Tibial nerve (tissue), 4 donors: ENCODE measurements at regions not wholly inside any gene's neighbourhood (a gene's known extent, or its start where the extent isn't known, plus 50 kb on each side); places are given as distances from the start of the nearest gene placed in this dataset.

Source experiments
- DNase-seq, 2 donors: peaks; one replicate each; pipeline ENCODE4 v3.0.0-alpha.2; 2019; ENCODE audit warnings: low spot score in 2 of 2
- H3K27ac ChIP-seq, 4 donors: fragments of 200-600 bp; sonication (generic) in 3 of 4; one replicate each; pipeline ENCODE4 v1.5.1; 2017 to 2019; ENCODE audit warnings: mild to moderate bottlenecking in 1 of 4
- H3K27me3 ChIP-seq, 2 donors: fragments of 200-600 bp; sonication (generic) in 1 of 2; one replicate each; pipeline versions ENCODE4 v1.5.1 to v1.6.0; 2017 to 2019
- H3K36me3 ChIP-seq, 3 donors: fragments of 200-600 bp; sonication (generic); one replicate each; pipeline ENCODE4 v1.5.1; 2018 to 2019
- H3K4me1 ChIP-seq, 4 donors: fragments of 200-600 bp; sonication (generic) in 3 of 4; one replicate each; pipeline ENCODE4 v1.5.1; 2017 to 2019
- H3K4me3 ChIP-seq, 4 donors: fragments of 200-600 bp; sonication (generic) in 3 of 4; one replicate each; pipeline ENCODE4 v1.5.1; 2017 to 2019; ENCODE audit warnings: mild to moderate bottlenecking in 1 of 4, moderate library complexity in 1 of 4
- H3K9me3 ChIP-seq, 4 donors: fragments of 200-600 bp; sonication (generic) in 3 of 4; one replicate each; pipeline ENCODE4 v1.5.1; 2017 to 2019
- EP300 ChIP-seq, 2 donors: sonication (generic); formaldehyde crosslinking; IDR thresholded peaks; one replicate each; pipeline ENCODE4 v1.6.1; 2017; ENCODE audit warnings: antibody characterized with exemption in 2 of 2, mild to moderate bottlenecking in 1 of 2
- POLR2A ChIP-seq, 2 donors: fragments of 450-650 bp; IDR thresholded peaks; one replicate each; pipeline ENCODE4 v1.6.1; 2017; ENCODE audit warnings: antibody characterized with exemption in 2 of 2, mild to moderate bottlenecking in 2 of 2, moderate library complexity in 2 of 2
- WGBS, 2 donors: methylation state at CpG; one replicate each; pipeline ENCODE4 v1.1.5; 2018; 5-methylcytosine and 5-hydroxymethylcytosine counted together
- TF ChIP-seq, protein P1 (sequence below), 5 experiments: fragments of 200-600 bp in 3 of 5; fragments of 450-650 bp in 2 of 5; sonication (generic) in 3 of 5; IDR thresholded peaks; one replicate each; pipeline ENCODE4 v1.5.1; 2016 to 2019; ENCODE audit warnings: antibody characterized with exemption in 5 of 5, mild to moderate bottlenecking in 3 of 5, moderate library complexity in 2 of 5

DNA sequence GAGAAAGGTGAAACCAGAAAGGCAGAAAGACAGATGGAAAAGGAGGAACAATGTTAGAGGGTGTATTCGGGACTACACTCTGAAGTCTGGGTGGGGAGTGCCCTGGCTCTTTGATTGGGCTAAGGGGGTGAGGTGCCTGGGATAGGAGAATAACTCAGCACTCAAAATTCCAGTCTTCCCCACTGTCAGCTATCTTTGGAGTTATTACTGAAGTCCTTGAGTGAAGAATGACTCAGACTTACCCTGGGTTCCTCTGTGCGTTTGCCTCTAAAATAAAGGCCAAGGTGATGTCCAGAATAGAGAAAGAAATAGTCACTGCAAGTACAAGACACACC lies 151.8 kb upstream of the SERPINE2 start:
- peaks cover 0 to 8% (median 0%) of the 10 kb centered on the region in 4 donors for H3K4me1 ChIP-seq
- peak overlapping the region in 1 of 4 donors; percentile 16 for H3K27ac ChIP-seq
- WGBS, 2 donors = 37 to 41% methylated on average over 2 of the region's 2 CpGs
- H3K27me3 ChIP-seq = no peaks in the 10 kb centered on the region
- H3K4me3 ChIP-seq = no peak overlapping the region
- H3K36me3 ChIP-seq = no peaks in the 10 kb centered on the region
- no peaks in the 10 kb centered on the region for H3K9me3 ChIP-seq
- TF ChIP-seq EP300 (IDR thresholded peaks at IDR 0.05) = no peak
- TF ChIP-seq, protein P1, sequence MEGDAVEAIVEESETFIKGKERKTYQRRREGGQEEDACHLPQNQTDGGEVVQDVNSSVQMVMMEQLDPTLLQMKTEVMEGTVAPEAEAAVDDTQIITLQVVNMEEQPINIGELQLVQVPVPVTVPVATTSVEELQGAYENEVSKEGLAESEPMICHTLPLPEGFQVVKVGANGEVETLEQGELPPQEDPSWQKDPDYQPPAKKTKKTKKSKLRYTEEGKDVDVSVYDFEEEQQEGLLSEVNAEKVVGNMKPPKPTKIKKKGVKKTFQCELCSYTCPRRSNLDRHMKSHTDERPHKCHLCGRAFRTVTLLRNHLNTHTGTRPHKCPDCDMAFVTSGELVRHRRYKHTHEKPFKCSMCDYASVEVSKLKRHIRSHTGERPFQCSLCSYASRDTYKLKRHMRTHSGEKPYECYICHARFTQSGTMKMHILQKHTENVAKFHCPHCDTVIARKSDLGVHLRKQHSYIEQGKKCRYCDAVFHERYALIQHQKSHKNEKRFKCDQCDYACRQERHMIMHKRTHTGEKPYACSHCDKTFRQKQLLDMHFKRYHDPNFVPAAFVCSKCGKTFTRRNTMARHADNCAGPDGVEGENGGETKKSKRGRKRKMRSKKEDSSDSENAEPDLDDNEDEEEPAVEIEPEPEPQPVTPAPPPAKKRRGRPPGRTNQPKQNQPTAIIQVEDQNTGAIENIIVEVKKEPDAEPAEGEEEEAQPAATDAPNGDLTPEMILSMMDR (IDR thresholded peaks at IDR 0.05) = no peak
- no peak for TF ChIP-seq POLR2A (IDR thresholded peaks at IDR 0.05)
- no peak for DNase-seq

DNA sequence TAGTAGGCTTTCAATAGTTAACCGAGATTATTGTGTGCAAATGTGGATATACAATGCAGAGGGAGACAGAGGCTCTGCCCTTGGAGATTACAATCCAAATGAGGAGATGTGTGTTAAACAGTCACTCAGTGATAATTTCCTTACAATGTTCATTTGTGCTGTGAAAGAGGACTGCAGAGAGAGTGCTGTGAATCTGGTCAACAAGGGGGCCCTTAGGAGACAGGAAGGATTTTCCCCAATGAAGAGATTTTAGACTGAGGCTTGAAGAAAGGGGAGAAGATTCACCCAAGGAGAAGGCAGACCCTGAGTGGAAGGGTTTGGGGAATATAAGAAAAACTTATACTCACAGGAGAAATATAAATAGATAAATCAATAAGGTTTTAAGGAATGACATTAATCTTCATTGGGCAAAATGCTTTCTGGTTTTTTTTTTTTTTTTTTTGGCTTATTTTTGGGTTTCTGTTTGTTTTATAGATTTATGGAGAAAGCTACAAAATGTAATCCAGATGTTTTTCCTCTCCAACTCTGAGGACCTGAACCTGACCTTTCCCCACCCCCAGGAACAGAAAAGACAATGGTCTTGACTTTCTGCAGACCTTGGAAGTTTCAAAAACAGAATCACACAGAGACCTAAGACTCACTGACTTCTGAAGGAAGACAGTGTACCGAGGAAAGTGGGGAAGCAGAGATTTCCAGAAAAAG lies 151.3 kb upstream of the SERPINE2 start:
- Histone ChIP-seq H3K36me3 (no peaks in the 10 kb centered on the region), H3K27ac (peak overlapping the region in 1 of 4 donors; percentile 16), H3K9me3 (no peaks in the 10 kb centered on the region), H3K27me3 (no peaks in the 10 kb centered on the region), H3K4me1 (peaks cover 0 to 3% (median 0%) of the 10 kb centered on the region in 4 donors), H3K4me3 (no peak overlapping the region)
- WGBS, 2 donors = 54 to 63% methylated on average over 2 of the region's 2 CpGs
- DNase-seq = no peak
- TF ChIP-seq, protein P1 (IDR thresholded peaks at IDR 0.05) = no peak
- TF ChIP-seq EP300 (IDR thresholded peaks at IDR 0.05) = no peak
- TF ChIP-seq POLR2A (IDR thresholded peaks at IDR 0.05) = no peak

DNA sequence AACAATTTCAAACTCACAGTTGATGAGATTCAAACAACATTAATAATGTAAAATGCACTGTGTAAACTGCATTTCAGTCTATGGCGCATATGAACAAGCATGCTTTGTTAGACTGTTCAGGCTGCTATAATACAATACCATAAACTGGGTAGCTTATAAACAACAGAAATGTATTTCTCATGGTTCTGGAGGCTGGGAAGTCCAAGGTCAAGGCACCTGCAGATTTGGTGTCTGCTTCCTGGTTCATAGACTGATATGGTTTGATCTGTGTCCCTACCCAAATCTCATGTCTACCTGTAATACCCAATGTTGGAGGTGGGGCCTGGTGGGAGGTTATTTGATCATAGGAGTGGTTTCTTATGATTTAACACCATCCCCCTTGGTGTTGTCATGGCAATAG lies 148.1 kb upstream of the SERPINE2 start:
- DNase-seq = no peak
- Histone ChIP-seq H3K4me1 (peaks cover 0 to 3% (median 0%) of the 10 kb centered on the region in 4 donors), H3K27ac (no peak overlapping the region), H3K27me3 (no peaks in the 10 kb centered on the region), H3K9me3 (no peaks in the 10 kb centered on the region), H3K36me3 (no peaks in the 10 kb centered on the region), H3K4me3 (no peak overlapping the region)
- 82 to 87% methylated on average over 1 of the region's 1 CpG for WGBS, 2 donors
- TF ChIP-seq, protein P1 (IDR thresholded peaks at IDR 0.05) = no peak
- TF ChIP-seq POLR2A (IDR thresholded peaks at IDR 0.05) = no peak

DNA sequence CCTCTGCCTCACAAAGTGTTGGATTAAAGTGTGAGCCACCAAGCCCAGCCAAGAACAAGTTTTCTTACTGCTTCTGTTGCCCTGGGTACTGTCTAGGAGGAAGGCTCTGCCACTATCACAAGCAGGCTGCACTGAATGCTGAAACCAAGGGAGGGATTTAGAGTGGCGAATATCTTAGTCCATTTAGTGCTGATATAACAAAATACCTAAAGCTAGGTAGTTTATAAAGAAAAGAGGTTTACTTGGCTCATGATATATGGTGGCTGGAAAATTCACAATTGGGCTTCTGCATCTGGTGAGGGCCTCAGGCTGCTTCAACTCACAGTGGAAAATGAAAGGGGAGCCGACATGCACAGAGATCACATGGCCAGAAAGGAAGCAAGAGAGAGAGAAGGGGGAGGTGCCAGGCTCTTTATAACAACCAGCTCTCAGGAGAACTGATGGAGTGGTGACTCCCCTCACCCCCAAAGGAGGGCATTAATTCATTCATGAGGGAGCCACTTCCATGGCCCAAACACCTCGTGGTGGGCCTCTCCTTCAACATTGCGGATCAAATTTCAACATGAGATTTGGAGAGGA lies 146.0 kb upstream of the SERPINE2 start:
- Histone ChIP-seq H3K9me3 (no peaks in the 10 kb centered on the region), H3K27me3 (no peaks in the 10 kb centered on the region), H3K27ac (no peak overlapping the region), H3K36me3 (no peaks in the 10 kb centered on the region), H3K4me3 (no peak overlapping the region), H3K4me1 (no peaks in the 10 kb centered on the region)
- TF ChIP-seq POLR2A (IDR thresholded peaks at IDR 0.05) (no peak), EP300 (IDR thresholded peaks at IDR 0.05) (no peak)
- no peak for DNase-seq
- WGBS, 2 donors = 82 to 85% methylated on average over 4 of the region's 4 CpGs

DNA sequence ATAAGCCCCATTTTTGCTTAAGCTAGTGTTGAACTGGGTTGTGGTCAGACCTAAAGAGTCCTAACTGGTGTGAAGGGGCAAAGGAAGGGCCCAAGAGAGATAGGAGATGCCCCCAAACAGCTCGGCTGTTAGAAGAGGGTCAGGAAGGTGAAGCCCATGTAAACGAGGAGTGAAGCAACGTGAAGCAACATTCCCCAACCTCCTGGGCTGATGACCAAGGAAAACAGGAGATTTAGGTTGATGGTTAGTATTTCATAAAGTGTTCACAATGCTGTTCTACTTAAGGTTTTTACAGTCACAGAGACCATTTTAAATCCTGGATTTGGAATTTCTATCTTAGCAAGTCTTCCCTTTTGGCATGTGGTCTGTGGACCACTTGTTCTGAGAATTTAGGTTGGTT lies 144.0 kb upstream of the SERPINE2 start:
- Histone ChIP-seq H3K36me3 (no peaks in the 10 kb centered on the region), H3K4me3 (no peak overlapping the region), H3K9me3 (no peaks in the 10 kb centered on the region), H3K4me1 (no peaks in the 10 kb centered on the region), H3K27me3 (no peaks in the 10 kb centered on the region), H3K27ac (no peak overlapping the region)
- TF ChIP-seq POLR2A (IDR thresholded peaks at IDR 0.05) (no peak), EP300 (IDR thresholded peaks at IDR 0.05) (no peak)
- TF ChIP-seq, protein P1 (IDR thresholded peaks at IDR 0.05) = no peak
- DNase-seq = no peak
- WGBS, 2 donors = 61 to 70% methylated on average over 3 of the region's 3 CpGs
